SU-DHL-6 (cell line): ENCODE measurements at regions not wholly inside any gene's neighbourhood (a gene's known extent, or its start where the extent isn't known, plus 50 kb on each side); places are given as distances from the start of the nearest gene placed in this dataset.
"Not testable (repeated sequence)": the region's sequence is repeated elsewhere in the genome, so short reads cannot be mapped to it uniquely, and the experiment has no call there.

Experiments
- H2AFZ ChIP-seq: fragments of 200-600 bp; sonication (generic); 2 replicates; pipeline ENCODE4 v1.6.1; 2014; ENCODE audit warnings: low read depth, mild to moderate bottlenecking, moderate library complexity, mixed read lengths, antibody characterized with exemption, low read length; ENCODE audit not compliant: severe bottlenecking
- H3F3A ChIP-seq: fragments of 200-600 bp; shearing (Covaris generic); 2 replicates; pipeline ENCODE4 v1.6.0; 2016; ENCODE audit warnings: antibody characterized with exemption, mild to moderate bottlenecking; ENCODE audit not compliant: insufficient read depth
- H3K27ac ChIP-seq: fragments of 200-600 bp; sonication (generic); 2 replicates; pipeline ENCODE4 v1.5.1; 2016; ENCODE audit warnings: low read depth, mild to moderate bottlenecking, low read length, moderate library complexity, mixed read lengths
- H3K27me3 ChIP-seq: fragments of 200-600 bp; sonication (generic), shearing (Covaris generic); 2 replicates; pipeline ENCODE4 v1.6.0; 2014; ENCODE audit warnings: mild to moderate bottlenecking, low read length
- H3K36me3 ChIP-seq: fragments of 200-600 bp; sonication (generic); 2 replicates; pipeline ENCODE4 v1.6.1; 2014; ENCODE audit warnings: mild to moderate bottlenecking, low read length, mixed read lengths
- H3K4me2 ChIP-seq: fragments of 300-600, 200-600 bp; shearing (Covaris generic), sonication (generic); 2 replicates; pipeline ENCODE4 v1.6.0; 2014; ENCODE audit warnings: low read length, low read depth, mild to moderate bottlenecking; ENCODE audit not compliant: poor library complexity, severe bottlenecking
- H3K4me3 ChIP-seq: fragments of 200-600 bp; sonication (generic); 2 replicates; pipeline ENCODE4 v1.5.1; 2014; ENCODE audit warnings: antibody characterized with exemption, low read length, mild to moderate bottlenecking, mixed read lengths; ENCODE audit not compliant: insufficient read depth, poor library complexity, severe bottlenecking
- H3K79me2 ChIP-seq: fragments of 200-600 bp; sonication (generic); 2 replicates; pipeline ENCODE4 v1.6.1; 2014; ENCODE audit warnings: mild to moderate bottlenecking, low read length, moderate library complexity; ENCODE audit not compliant: insufficient read depth
- H3K9ac ChIP-seq: fragments of 200-600 bp; sonication (generic); 2 replicates; pipeline ENCODE4 v1.7.0; 2014; ENCODE audit warnings: mild to moderate bottlenecking, low read length
- H3K9me2 ChIP-seq: fragments of 200-600 bp; sonication (generic); replicated peaks from 2 replicates; pipeline ENCODE4 v1.6.1; 2014; ENCODE audit warnings: low read length; ENCODE audit not compliant: insufficient read depth
- H3K9me3 ChIP-seq: fragments of 200-600 bp; sonication (generic); 2 replicates; pipeline ENCODE4 v1.6.1; 2014; ENCODE audit warnings: low read length, mixed read lengths; ENCODE audit not compliant: insufficient read depth
- H4K20me1 ChIP-seq: fragments of 200-600 bp; sonication (generic); 2 replicates; pipeline ENCODE4 v1.6.1; 2014; ENCODE audit warnings: low read depth, mild to moderate bottlenecking, antibody characterized with exemption, low read length, moderate library complexity, mixed read lengths
- EZH2phosphoT487 ChIP-seq: fragments of 200-600 bp; sonication (generic), shearing (Covaris generic); conservative IDR thresholded peaks from 2 replicates; pipeline ENCODE4 v1.6.1; 2018; ENCODE audit warnings: mild to moderate bottlenecking, antibody characterized with exemption, low read length, moderate library complexity, mixed read lengths
- TF ChIP-seq, protein P1 (sequence below): fragments of 200-600 bp; sonication (generic); IDR thresholded peaks from one replicate; pipeline ENCODE4 v1.5.1; 2017; ENCODE audit warnings: antibody characterized with exemption, mild to moderate bottlenecking, low read length, moderate library complexity; ENCODE audit not compliant: insufficient read depth, poor library complexity, severe bottlenecking

DNA sequence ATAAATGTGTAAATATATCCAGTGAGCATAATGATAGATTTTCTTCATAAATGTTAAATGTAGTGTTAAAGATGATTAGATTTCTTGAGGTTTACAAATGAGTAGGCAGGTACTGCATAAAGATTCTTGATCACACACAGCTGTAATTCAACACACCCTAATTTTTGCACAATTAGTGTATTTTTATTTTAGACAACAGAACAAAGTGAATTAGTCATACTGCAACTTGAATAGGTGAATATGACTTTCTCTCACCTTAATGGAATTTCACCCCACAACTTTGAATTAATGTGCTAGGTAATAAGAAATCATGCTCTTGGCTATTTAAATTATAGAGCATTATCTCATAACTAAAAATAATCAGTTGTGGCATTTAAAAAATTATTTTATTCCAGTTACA is 795.7 kb upstream of the ACO1 start:
- no peak overlapping the region for H3K9ac ChIP-seq
- no peak overlapping the region for H3K4me3 ChIP-seq
- no peaks in the 10 kb centered on the region for H4K20me1 ChIP-seq
- H3K4me2 ChIP-seq: no peak overlapping the region
- H3F3A ChIP-seq: no peaks in the 10 kb centered on the region
- H3K36me3 ChIP-seq: no peaks in the 10 kb centered on the region
- no peak for TF ChIP-seq EZH2phosphoT487
- TF ChIP-seq, protein P1, sequence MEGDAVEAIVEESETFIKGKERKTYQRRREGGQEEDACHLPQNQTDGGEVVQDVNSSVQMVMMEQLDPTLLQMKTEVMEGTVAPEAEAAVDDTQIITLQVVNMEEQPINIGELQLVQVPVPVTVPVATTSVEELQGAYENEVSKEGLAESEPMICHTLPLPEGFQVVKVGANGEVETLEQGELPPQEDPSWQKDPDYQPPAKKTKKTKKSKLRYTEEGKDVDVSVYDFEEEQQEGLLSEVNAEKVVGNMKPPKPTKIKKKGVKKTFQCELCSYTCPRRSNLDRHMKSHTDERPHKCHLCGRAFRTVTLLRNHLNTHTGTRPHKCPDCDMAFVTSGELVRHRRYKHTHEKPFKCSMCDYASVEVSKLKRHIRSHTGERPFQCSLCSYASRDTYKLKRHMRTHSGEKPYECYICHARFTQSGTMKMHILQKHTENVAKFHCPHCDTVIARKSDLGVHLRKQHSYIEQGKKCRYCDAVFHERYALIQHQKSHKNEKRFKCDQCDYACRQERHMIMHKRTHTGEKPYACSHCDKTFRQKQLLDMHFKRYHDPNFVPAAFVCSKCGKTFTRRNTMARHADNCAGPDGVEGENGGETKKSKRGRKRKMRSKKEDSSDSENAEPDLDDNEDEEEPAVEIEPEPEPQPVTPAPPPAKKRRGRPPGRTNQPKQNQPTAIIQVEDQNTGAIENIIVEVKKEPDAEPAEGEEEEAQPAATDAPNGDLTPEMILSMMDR: no peak
- no peaks in the 10 kb centered on the region for H3K79me2 ChIP-seq
- no peaks in the 10 kb centered on the region for H3K9me3 ChIP-seq
- H3K9me2 ChIP-seq: no peaks in the 10 kb centered on the region
- H3K27ac ChIP-seq: no peak overlapping the region
- H3K27me3 ChIP-seq: no peaks in the 10 kb centered on the region
- no peak overlapping the region for H2AFZ ChIP-seq

DNA sequence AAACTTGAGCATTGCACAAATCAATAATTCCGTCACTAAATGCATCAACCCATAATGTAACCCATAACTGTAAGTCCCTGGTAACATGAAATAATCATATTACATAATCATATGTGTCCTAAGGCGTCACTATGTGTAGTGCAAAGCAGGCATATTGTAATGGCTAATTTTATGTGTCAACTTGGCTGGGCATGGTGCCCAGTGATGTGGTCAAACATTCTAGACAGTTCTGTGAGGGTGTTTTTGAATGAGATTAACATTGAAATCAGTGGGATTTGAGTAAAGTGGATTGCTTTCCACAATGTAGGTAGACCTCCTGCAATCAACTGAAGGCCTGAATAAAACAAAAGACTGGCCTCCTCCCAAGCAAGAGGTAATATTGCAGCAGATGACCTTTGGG is 794.4 kb upstream of the ACO1 start:
- Histone ChIP-seq H4K20me1 (no peaks in the 10 kb centered on the region), H3K36me3 (no peaks in the 10 kb centered on the region), H3K9me3 (no peaks in the 10 kb centered on the region), H3K4me2 (no peak overlapping the region), H3K9ac (no peak overlapping the region), H3K27ac (no peak overlapping the region), H3K9me2 (no peaks in the 10 kb centered on the region), H2AFZ (no peak overlapping the region), H3K79me2 (no peaks in the 10 kb centered on the region), H3F3A (no peaks in the 10 kb centered on the region), H3K27me3 (no peaks in the 10 kb centered on the region), H3K4me3 (no peak overlapping the region)
- TF ChIP-seq, protein P1: no peak
- TF ChIP-seq EZH2phosphoT487: no peak

DNA sequence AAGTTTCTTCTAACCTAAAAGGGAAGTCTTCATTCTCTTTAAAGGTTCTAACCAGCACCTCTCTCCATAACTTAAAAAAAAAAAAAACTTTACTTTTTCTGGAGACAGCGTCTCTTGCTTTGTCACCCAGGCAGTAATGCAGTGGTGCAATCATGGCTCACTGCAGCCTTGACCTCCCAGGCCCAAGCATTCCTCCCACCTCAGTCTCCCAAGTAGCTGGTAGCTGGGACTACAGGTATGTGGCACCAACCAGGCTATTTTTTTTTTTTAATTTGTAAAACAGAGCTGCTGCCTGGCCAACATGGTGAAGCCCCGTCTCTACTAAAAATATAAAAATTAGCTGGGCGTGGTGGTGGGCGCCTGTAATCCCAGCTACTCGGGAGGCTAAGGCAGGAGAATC is 787.4 kb upstream of the ACO1 start:
- not testable (repeated sequence) for H3K9me2 ChIP-seq, H3K9ac ChIP-seq, H4K20me1 ChIP-seq, H3K36me3 ChIP-seq, H3K27me3 ChIP-seq, H2AFZ ChIP-seq, H3K4me3 ChIP-seq, H3K9me3 ChIP-seq, H3K79me2 ChIP-seq, H3F3A ChIP-seq, H3K4me2 ChIP-seq, H3K27ac ChIP-seq

DNA sequence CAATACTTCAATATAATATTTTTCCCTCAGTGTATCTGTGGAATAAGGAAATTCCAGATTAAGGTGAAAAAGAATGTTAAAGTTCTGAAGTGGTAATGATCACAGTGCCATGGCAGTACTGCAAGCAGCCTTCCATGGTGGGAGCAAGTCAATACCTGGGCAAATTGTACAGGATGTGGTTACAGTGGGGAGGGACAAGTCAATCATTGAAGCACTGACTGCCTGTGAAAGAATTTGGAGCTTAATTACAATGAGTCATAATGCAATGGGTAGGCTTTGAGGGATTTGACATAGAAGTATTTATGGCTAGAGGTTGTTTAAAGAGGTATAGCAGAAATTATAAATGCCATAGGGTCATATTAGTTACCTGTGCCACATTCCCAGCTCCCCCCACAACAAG is 786.5 kb upstream of the ACO1 start:
- Histone ChIP-seq H3K36me3 (no peaks in the 10 kb centered on the region), H4K20me1 (no peaks in the 10 kb centered on the region), H3K4me2 (no peak overlapping the region), H2AFZ (no peak overlapping the region), H3K9ac (no peak overlapping the region), H3K27ac (no peak overlapping the region), H3K27me3 (no peaks in the 10 kb centered on the region), H3K9me2 (no peaks in the 10 kb centered on the region), H3K79me2 (no peaks in the 10 kb centered on the region), H3K4me3 (no peak overlapping the region), H3K9me3 (no peaks in the 10 kb centered on the region), H3F3A (no peaks in the 10 kb centered on the region)
- TF ChIP-seq EZH2phosphoT487: no peak
